ENCODE measurements at regions not wholly inside any gene's neighbourhood (a gene's known extent, or its start where the extent isn't known, plus 50 kb on each side); places are given as distances from the start of the nearest gene placed in this dataset.

- no peak overlapping the region for H3K4me3 Mint-ChIP-seq (ENCODE audit: low read depth, unreplicated experiment)
- H3K27ac Mint-ChIP-seq (ENCODE audit: unreplicated experiment), result no peak overlapping the region
- CTCF ChIA-PET, result no interaction called here
- peaks cover 14% of the 10 kb centered on the region for H3K9me3 Mint-ChIP-seq (ENCODE audit: low read depth, unreplicated experiment)
- no peaks in the 10 kb centered on the region for H3K27me3 Mint-ChIP-seq (ENCODE audit: unreplicated experiment)
- no peak for TF ChIP-seq CTCF (IDR thresholded peaks at IDR 0.05; ENCODE audit: unreplicated experiment)
- DNase-seq, result no peak
- H3K4me1 Mint-ChIP-seq (ENCODE audit: low read depth, unreplicated experiment), result no peaks in the 10 kb centered on the region
- no peaks in the 10 kb centered on the region for H3K36me3 Mint-ChIP-seq (ENCODE audit: insufficient read depth, unreplicated experiment)
- no TSS peak for BruUV-seq (replicated peaks)
- intact Hi-C loops (cut with micrococcal nuclease; ENCODE audit: unreplicated experiment), result no loop called here
Measured at GRCh38 chr10:130913844-130914243, 397.7 kb downstream of the TCERG1L start.

- intact Hi-C loops (cut with micrococcal nuclease; ENCODE audit: unreplicated experiment), result no loop called here
- no peak for DNase-seq
- no TSS peak for BruUV-seq (replicated peaks)
- Mint-ChIP-seq H3K9me3 (ENCODE audit: low read depth, unreplicated experiment) (peaks cover 16% of the 10 kb centered on the region), H3K36me3 (ENCODE audit: insufficient read depth, unreplicated experiment) (no peaks in the 10 kb centered on the region), H3K4me1 (ENCODE audit: low read depth, unreplicated experiment) (no peaks in the 10 kb centered on the region), H3K4me3 (ENCODE audit: low read depth, unreplicated experiment) (no peak overlapping the region), H3K27me3 (ENCODE audit: unreplicated experiment) (no peaks in the 10 kb centered on the region), H3K27ac (ENCODE audit: unreplicated experiment) (no peak overlapping the region)
- TF ChIP-seq CTCF (IDR thresholded peaks at IDR 0.05; ENCODE audit: unreplicated experiment), result no peak
- CTCF ChIA-PET, result no interaction called here
Measured at GRCh38 chr10:130914367-130914766, 397.2 kb downstream of the TCERG1L start.

- CTCF ChIA-PET, result no interaction called here
- no TSS peak for BruUV-seq (replicated peaks)
- Mint-ChIP-seq H3K9me3 (ENCODE audit: low read depth, unreplicated experiment) (peaks cover 13% of the 10 kb centered on the region), H3K27ac (ENCODE audit: unreplicated experiment) (no peak overlapping the region), H3K27me3 (ENCODE audit: unreplicated experiment) (no peaks in the 10 kb centered on the region), H3K36me3 (ENCODE audit: insufficient read depth, unreplicated experiment) (no peaks in the 10 kb centered on the region), H3K4me1 (ENCODE audit: low read depth, unreplicated experiment) (no peaks in the 10 kb centered on the region), H3K4me3 (ENCODE audit: low read depth, unreplicated experiment) (no peak overlapping the region)
- DNase-seq, result no peak
- TF ChIP-seq CTCF (IDR thresholded peaks at IDR 0.05; ENCODE audit: unreplicated experiment), result no peak
- intact Hi-C loops (cut with micrococcal nuclease; ENCODE audit: unreplicated experiment), result no loop called here
Measured at GRCh38 chr10:130915065-130915464, 396.5 kb downstream of the TCERG1L start.

- Mint-ChIP-seq H3K27ac (ENCODE audit: unreplicated experiment) (no peak overlapping the region), H3K9me3 (ENCODE audit: low read depth, unreplicated experiment) (peaks cover 11% of the 10 kb centered on the region), H3K36me3 (ENCODE audit: insufficient read depth, unreplicated experiment) (no peaks in the 10 kb centered on the region), H3K4me1 (ENCODE audit: low read depth, unreplicated experiment) (no peaks in the 10 kb centered on the region), H3K27me3 (ENCODE audit: unreplicated experiment) (no peaks in the 10 kb centered on the region), H3K4me3 (ENCODE audit: low read depth, unreplicated experiment) (no peak overlapping the region)
- no TSS peak for BruUV-seq (replicated peaks)
- TF ChIP-seq CTCF (IDR thresholded peaks at IDR 0.05; ENCODE audit: unreplicated experiment), result no peak
- DNase-seq, result no peak
- CTCF ChIA-PET, result no interaction called here
- intact Hi-C loops (cut with micrococcal nuclease; ENCODE audit: unreplicated experiment), result no loop called here
Measured at GRCh38 chr10:130921461-130921860, 390.1 kb downstream of the TCERG1L start.
